ENCODE measurements at regions not wholly inside any gene's neighbourhood (a gene's known extent, or its start where the extent isn't known, plus 50 kb on each side); places are given as distances from the start of the nearest gene placed in this dataset.

DNA sequence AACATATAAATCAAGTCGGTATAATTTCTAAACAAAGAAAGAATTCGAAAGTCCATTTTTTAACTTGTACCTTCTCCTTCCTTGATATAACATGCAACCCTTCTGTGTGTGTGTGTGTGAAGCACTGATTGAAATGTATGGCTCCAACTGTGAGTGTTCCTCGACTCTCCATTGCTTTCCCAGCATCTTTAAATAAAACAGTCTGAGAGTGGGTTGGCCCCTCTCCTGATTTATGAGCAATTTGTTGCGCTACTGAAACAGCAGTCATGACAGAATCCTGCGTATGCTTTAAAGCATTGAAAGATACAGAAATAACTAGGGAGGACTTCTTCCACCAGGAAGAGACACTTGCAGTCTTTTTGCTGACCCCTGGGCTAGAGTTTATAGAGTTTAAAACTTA lies 340.0 kb upstream of the SATB1 start:
- TF ChIP-seq, protein P1, sequence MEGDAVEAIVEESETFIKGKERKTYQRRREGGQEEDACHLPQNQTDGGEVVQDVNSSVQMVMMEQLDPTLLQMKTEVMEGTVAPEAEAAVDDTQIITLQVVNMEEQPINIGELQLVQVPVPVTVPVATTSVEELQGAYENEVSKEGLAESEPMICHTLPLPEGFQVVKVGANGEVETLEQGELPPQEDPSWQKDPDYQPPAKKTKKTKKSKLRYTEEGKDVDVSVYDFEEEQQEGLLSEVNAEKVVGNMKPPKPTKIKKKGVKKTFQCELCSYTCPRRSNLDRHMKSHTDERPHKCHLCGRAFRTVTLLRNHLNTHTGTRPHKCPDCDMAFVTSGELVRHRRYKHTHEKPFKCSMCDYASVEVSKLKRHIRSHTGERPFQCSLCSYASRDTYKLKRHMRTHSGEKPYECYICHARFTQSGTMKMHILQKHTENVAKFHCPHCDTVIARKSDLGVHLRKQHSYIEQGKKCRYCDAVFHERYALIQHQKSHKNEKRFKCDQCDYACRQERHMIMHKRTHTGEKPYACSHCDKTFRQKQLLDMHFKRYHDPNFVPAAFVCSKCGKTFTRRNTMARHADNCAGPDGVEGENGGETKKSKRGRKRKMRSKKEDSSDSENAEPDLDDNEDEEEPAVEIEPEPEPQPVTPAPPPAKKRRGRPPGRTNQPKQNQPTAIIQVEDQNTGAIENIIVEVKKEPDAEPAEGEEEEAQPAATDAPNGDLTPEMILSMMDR (IDR thresholded peaks at IDR 0.05; ENCODE audit: control extremely low read depth in 1 of 3, insufficient read depth in 1 of 3, low read depth in 1 of 3, low read length in 3 of 3): no peak
- no peak for TF ChIP-seq CEBPB (IDR thresholded peaks at IDR 0.05; ENCODE audit: low read depth, low read length)

All from H1 (cell line).